ENCODE measurements at regions not wholly inside any gene's neighbourhood (a gene's known extent, or its start where the extent isn't known, plus 50 kb on each side); places are given as distances from the start of the nearest gene placed in this dataset.

- H3K36me3 Mint-ChIP-seq = no peaks in the 10 kb centered on the region
- no peaks in the 10 kb centered on the region for H3K4me1 ChIP-seq (ENCODE audit: insufficient read depth, low read length)
- H3K4me3 Mint-ChIP-seq = no peak overlapping the region
- no peaks in the 10 kb centered on the region for H3K27me3 ChIP-seq (ENCODE audit: insufficient read depth, low read length)
- H3K27ac Mint-ChIP-seq = no peak overlapping the region
- no peak overlapping the region for H3K27ac ChIP-seq (ENCODE audit: low read depth, low read length)
- no peaks in the 10 kb centered on the region for H3K27me3 Mint-ChIP-seq
- H3K9me3 Mint-ChIP-seq = peaks cover 3 to 29% (median 9%) of the 10 kb centered on the region in 8 donors
- CTCF ChIA-PET (ENCODE audit: partially characterized antibody) = no interaction called here
- H3K36me3 ChIP-seq (ENCODE audit: insufficient read depth, low read length) = no peaks in the 10 kb centered on the region
- H3K9me3 ChIP-seq (ENCODE audit: control insufficient read depth in 1 of 2, low read length in 2 of 2) = no peaks in the 10 kb centered on the region
- H3K4me3 ChIP-seq (ENCODE audit: low read length in 2 of 2) = no peak overlapping the region
- DNase-seq = no peak
- POLR2A ChIA-PET (ENCODE audit: partially characterized antibody) = no interaction called here
- intact Hi-C loops (cut with micrococcal nuclease) = no loop called here
- no peaks in the 10 kb centered on the region for H3K4me1 Mint-ChIP-seq
These were observed 557.5 kb downstream of the DSC3 start for GRCh38 chr18:30485078-30485477.

- Mint-ChIP-seq H3K27ac (no peak overlapping the region), H3K9me3 (peaks cover 3 to 19% (median 11%) of the 10 kb centered on the region in 8 donors), H3K27me3 (no peaks in the 10 kb centered on the region), H3K4me1 (no peaks in the 10 kb centered on the region), H3K36me3 (no peaks in the 10 kb centered on the region), H3K4me3 (no peak overlapping the region)
- H3K4me1 ChIP-seq (ENCODE audit: insufficient read depth, low read length) = no peaks in the 10 kb centered on the region
- intact Hi-C loops (cut with micrococcal nuclease) = no loop called here
- H3K36me3 ChIP-seq (ENCODE audit: insufficient read depth, low read length) = no peaks in the 10 kb centered on the region
- H3K27ac ChIP-seq (ENCODE audit: low read depth, low read length) = no peak overlapping the region
- ChIA-PET CTCF (ENCODE audit: partially characterized antibody) (no interaction called here), POLR2A (ENCODE audit: partially characterized antibody) (no interaction called here)
- DNase-seq = no peak
- H3K4me3 ChIP-seq (ENCODE audit: low read length in 2 of 2) = no peak overlapping the region
- H3K9me3 ChIP-seq (ENCODE audit: control insufficient read depth in 1 of 2, low read length in 2 of 2) = peaks cover 0 to 8% of the 10 kb centered on the region in 2 donors
- H3K27me3 ChIP-seq (ENCODE audit: insufficient read depth, low read length) = no peaks in the 10 kb centered on the region
These were observed 560.7 kb downstream of the DSC3 start for GRCh38 chr18:30481871-30482270.

GRCh38 chr18:30469091-30469490 lies 573.5 kb downstream of the DSC3 start:
- ChIA-PET CTCF (ENCODE audit: partially characterized antibody) (no interaction called here), POLR2A (ENCODE audit: partially characterized antibody) (no interaction called here)
- Histone ChIP-seq H3K36me3 (ENCODE audit: insufficient read depth, low read length) (no peaks in the 10 kb centered on the region), H3K27me3 (ENCODE audit: insufficient read depth, low read length) (no peaks in the 10 kb centered on the region), H3K4me1 (ENCODE audit: insufficient read depth, low read length) (no peaks in the 10 kb centered on the region), H3K4me3 (ENCODE audit: low read length in 2 of 2) (no peak overlapping the region), H3K9me3 (ENCODE audit: control insufficient read depth in 1 of 2, low read length in 2 of 2) (no peaks in the 10 kb centered on the region), H3K27ac (ENCODE audit: low read depth, low read length) (no peak overlapping the region)
- Mint-ChIP-seq H3K27me3 (no peaks in the 10 kb centered on the region), H3K36me3 (no peaks in the 10 kb centered on the region), H3K9me3 (peaks cover 4 to 21% (median 10%) of the 10 kb centered on the region in 8 donors), H3K4me3 (no peak overlapping the region), H3K4me1 (no peaks in the 10 kb centered on the region), H3K27ac (no peak overlapping the region)
- no peak for DNase-seq
- intact Hi-C loops (cut with micrococcal nuclease) = no loop called here

GRCh38 chr18:30465096-30465495 lies 577.4 kb downstream of the DSC3 start:
- Histone ChIP-seq H3K4me1 (ENCODE audit: insufficient read depth, low read length) (no peaks in the 10 kb centered on the region), H3K4me3 (ENCODE audit: low read length in 2 of 2) (no peak overlapping the region), H3K9me3 (ENCODE audit: control insufficient read depth in 1 of 2, low read length in 2 of 2) (no peaks in the 10 kb centered on the region), H3K27ac (ENCODE audit: low read depth, low read length) (no peak overlapping the region), H3K36me3 (ENCODE audit: insufficient read depth, low read length) (no peaks in the 10 kb centered on the region), H3K27me3 (ENCODE audit: insufficient read depth, low read length) (no peaks in the 10 kb centered on the region)
- no peaks in the 10 kb centered on the region for H3K36me3 Mint-ChIP-seq
- no peaks in the 10 kb centered on the region for H3K27me3 Mint-ChIP-seq
- no peaks in the 10 kb centered on the region for H3K4me1 Mint-ChIP-seq
- ChIA-PET CTCF (ENCODE audit: partially characterized antibody) (no interaction called here), POLR2A (ENCODE audit: partially characterized antibody) (no interaction called here)
- H3K9me3 Mint-ChIP-seq = peaks cover 4 to 16% (median 11%) of the 10 kb centered on the region in 8 donors
- no peak overlapping the region for H3K4me3 Mint-ChIP-seq
- no peak for DNase-seq
- no peak overlapping the region for H3K27ac Mint-ChIP-seq
- intact Hi-C loops (cut with micrococcal nuclease) = no loop called here

GRCh38 chr18:30457156-30457555 lies 585.4 kb downstream of the DSC3 start:
- no peaks in the 10 kb centered on the region for H3K27me3 Mint-ChIP-seq
- H3K36me3 ChIP-seq (ENCODE audit: insufficient read depth, low read length) = no peaks in the 10 kb centered on the region
- H3K27ac ChIP-seq (ENCODE audit: low read depth, low read length) = no peak overlapping the region
- H3K27ac Mint-ChIP-seq = no peak overlapping the region
- H3K4me3 ChIP-seq (ENCODE audit: low read length in 2 of 2) = no peak overlapping the region
- H3K4me3 Mint-ChIP-seq = no peak overlapping the region
- POLR2A ChIA-PET (ENCODE audit: partially characterized antibody) = no interaction called here
- no peaks in the 10 kb centered on the region for H3K36me3 Mint-ChIP-seq
- intact Hi-C loops (cut with micrococcal nuclease) = no loop called here
- H3K9me3 ChIP-seq (ENCODE audit: control insufficient read depth in 1 of 2, low read length in 2 of 2) = peaks cover 0 to 4% of the 10 kb centered on the region in 2 donors
- no peaks in the 10 kb centered on the region for H3K27me3 ChIP-seq (ENCODE audit: insufficient read depth, low read length)
- CTCF ChIA-PET (ENCODE audit: partially characterized antibody) = no interaction called here
- DNase-seq = no peak
- peaks cover 0 to 34% (median 10%) of the 10 kb centered on the region in 8 donors for H3K9me3 Mint-ChIP-seq
- no peaks in the 10 kb centered on the region for H3K4me1 Mint-ChIP-seq
- no peaks in the 10 kb centered on the region for H3K4me1 ChIP-seq (ENCODE audit: insufficient read depth, low read length)

GRCh38 chr18:30455741-30456140 lies 586.8 kb downstream of the DSC3 start:
- Mint-ChIP-seq H3K9me3 (peaks cover 0 to 34% (median 13%) of the 10 kb centered on the region in 8 donors), H3K27ac (no peak overlapping the region), H3K4me1 (no peaks in the 10 kb centered on the region), H3K4me3 (no peak overlapping the region), H3K27me3 (no peaks in the 10 kb centered on the region), H3K36me3 (no peaks in the 10 kb centered on the region)
- no peak for DNase-seq
- Histone ChIP-seq H3K4me3 (ENCODE audit: low read length in 2 of 2) (no peak overlapping the region), H3K4me1 (ENCODE audit: insufficient read depth, low read length) (no peaks in the 10 kb centered on the region), H3K27ac (ENCODE audit: low read depth, low read length) (no peak overlapping the region), H3K27me3 (ENCODE audit: insufficient read depth, low read length) (no peaks in the 10 kb centered on the region), H3K9me3 (ENCODE audit: control insufficient read depth in 1 of 2, low read length in 2 of 2) (peaks cover 0 to 4% of the 10 kb centered on the region in 2 donors), H3K36me3 (ENCODE audit: insufficient read depth, low read length) (no peaks in the 10 kb centered on the region)
- ChIA-PET CTCF (ENCODE audit: partially characterized antibody) (no interaction called here), POLR2A (ENCODE audit: partially characterized antibody) (no interaction called here)
- intact Hi-C loops (cut with micrococcal nuclease) = no loop called here

GRCh38 chr18:30454920-30455319 lies 587.6 kb downstream of the DSC3 start:
- H3K4me3 Mint-ChIP-seq = no peak overlapping the region
- no peak overlapping the region for H3K27ac Mint-ChIP-seq
- no peaks in the 10 kb centered on the region for H3K36me3 Mint-ChIP-seq
- H3K9me3 Mint-ChIP-seq = peaks cover 0 to 32% (median 13%) of the 10 kb centered on the region in 8 donors
- Histone ChIP-seq H3K4me3 (ENCODE audit: low read length in 2 of 2) (no peak overlapping the region), H3K4me1 (ENCODE audit: insufficient read depth, low read length) (no peaks in the 10 kb centered on the region), H3K9me3 (ENCODE audit: control insufficient read depth in 1 of 2, low read length in 2 of 2) (peaks cover 0 to 4% of the 10 kb centered on the region in 2 donors), H3K36me3 (ENCODE audit: insufficient read depth, low read length) (no peaks in the 10 kb centered on the region), H3K27ac (ENCODE audit: low read depth, low read length) (no peak overlapping the region), H3K27me3 (ENCODE audit: insufficient read depth, low read length) (no peaks in the 10 kb centered on the region)
- intact Hi-C loops (cut with micrococcal nuclease) = no loop called here
- H3K27me3 Mint-ChIP-seq = no peaks in the 10 kb centered on the region
- POLR2A ChIA-PET (ENCODE audit: partially characterized antibody) = no interaction called here
- CTCF ChIA-PET (ENCODE audit: partially characterized antibody) = no interaction called here
- H3K4me1 Mint-ChIP-seq = no peaks in the 10 kb centered on the region
- DNase-seq = no peak

- no peak overlapping the region for H3K27ac Mint-ChIP-seq
- H3K4me1 Mint-ChIP-seq = no peaks in the 10 kb centered on the region
- Histone ChIP-seq H3K4me1 (ENCODE audit: insufficient read depth, low read length) (no peaks in the 10 kb centered on the region), H3K27me3 (ENCODE audit: insufficient read depth, low read length) (no peaks in the 10 kb centered on the region), H3K4me3 (ENCODE audit: low read length in 2 of 2) (no peak overlapping the region), H3K27ac (ENCODE audit: low read depth, low read length) (no peak overlapping the region), H3K9me3 (ENCODE audit: control insufficient read depth in 1 of 2, low read length in 2 of 2) (peaks cover 0 to 4% of the 10 kb centered on the region in 2 donors), H3K36me3 (ENCODE audit: insufficient read depth, low read length) (no peaks in the 10 kb centered on the region)
- no peak overlapping the region for H3K4me3 Mint-ChIP-seq
- intact Hi-C loops (cut with micrococcal nuclease) = no loop called here
- H3K27me3 Mint-ChIP-seq = no peaks in the 10 kb centered on the region
- ChIA-PET POLR2A (ENCODE audit: partially characterized antibody) (no interaction called here), CTCF (ENCODE audit: partially characterized antibody) (no interaction called here)
- no peaks in the 10 kb centered on the region for H3K36me3 Mint-ChIP-seq
- no peak for DNase-seq
- peaks cover 0 to 16% (median 8%) of the 10 kb centered on the region in 8 donors for H3K9me3 Mint-ChIP-seq
These were observed 590.6 kb downstream of the DSC3 start for GRCh38 chr18:30451981-30452380.

Measured in CD4-positive, alpha-beta memory T cell (primary cell).